ENCODE measurements at regions not wholly inside any gene's neighbourhood (a gene's known extent, or its start where the extent isn't known, plus 50 kb on each side); places are given as distances from the start of the nearest gene placed in this dataset.

DNA sequence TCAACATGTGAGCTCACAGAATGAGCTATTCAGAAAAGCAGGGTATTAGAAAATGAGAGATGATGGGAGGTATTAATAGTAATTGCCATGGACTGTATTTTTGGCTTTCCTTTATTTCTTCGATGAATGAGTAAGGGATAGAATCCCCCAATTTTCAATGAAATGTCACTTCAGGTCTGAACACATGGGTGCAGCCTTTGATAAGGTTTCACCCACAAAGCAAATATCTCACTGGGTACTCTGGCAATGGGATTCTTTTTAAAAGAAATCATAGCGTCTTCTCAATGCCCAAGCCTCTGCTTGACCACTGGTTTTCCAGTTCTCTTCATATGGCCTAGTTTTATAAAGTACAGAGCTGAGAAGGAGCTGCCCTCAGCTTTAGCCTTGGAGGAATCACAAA, 610.5 kb upstream of the FANCL start:
- TF ChIP-seq, protein P1, sequence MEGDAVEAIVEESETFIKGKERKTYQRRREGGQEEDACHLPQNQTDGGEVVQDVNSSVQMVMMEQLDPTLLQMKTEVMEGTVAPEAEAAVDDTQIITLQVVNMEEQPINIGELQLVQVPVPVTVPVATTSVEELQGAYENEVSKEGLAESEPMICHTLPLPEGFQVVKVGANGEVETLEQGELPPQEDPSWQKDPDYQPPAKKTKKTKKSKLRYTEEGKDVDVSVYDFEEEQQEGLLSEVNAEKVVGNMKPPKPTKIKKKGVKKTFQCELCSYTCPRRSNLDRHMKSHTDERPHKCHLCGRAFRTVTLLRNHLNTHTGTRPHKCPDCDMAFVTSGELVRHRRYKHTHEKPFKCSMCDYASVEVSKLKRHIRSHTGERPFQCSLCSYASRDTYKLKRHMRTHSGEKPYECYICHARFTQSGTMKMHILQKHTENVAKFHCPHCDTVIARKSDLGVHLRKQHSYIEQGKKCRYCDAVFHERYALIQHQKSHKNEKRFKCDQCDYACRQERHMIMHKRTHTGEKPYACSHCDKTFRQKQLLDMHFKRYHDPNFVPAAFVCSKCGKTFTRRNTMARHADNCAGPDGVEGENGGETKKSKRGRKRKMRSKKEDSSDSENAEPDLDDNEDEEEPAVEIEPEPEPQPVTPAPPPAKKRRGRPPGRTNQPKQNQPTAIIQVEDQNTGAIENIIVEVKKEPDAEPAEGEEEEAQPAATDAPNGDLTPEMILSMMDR (conservative IDR thresholded peaks at IDR 0.05; ENCODE audit: control insufficient read depth, insufficient read depth, low read depth, low read length): no peak
- H3K4me3 ChIP-seq (ENCODE audit: control insufficient read depth, low read depth, low read length): no peak overlapping the region
- DNase-seq (ENCODE audit: low read depth): no peak

DNA sequence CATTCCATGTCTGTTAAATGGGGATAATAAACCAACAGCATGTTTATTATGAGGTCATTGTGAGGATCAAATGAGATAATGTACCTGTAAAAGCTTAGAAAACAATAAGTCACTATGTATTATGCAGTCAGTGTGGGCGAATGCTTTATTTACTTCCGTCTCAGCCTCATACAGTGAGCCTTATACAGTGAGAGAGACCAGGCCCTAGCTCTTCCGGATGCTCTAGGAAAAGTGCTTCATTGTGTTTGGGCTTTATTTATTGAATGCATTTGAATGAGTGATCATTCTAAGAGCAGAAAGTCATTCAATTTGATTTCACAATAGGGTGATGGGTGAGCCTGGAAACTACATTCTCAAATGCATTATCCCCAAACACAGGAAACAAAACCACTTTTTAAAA, 603.9 kb upstream of the FANCL start:
- DNase-seq (ENCODE audit: low read depth): no peak
- TF ChIP-seq, protein P1 (conservative IDR thresholded peaks at IDR 0.05; ENCODE audit: control insufficient read depth, insufficient read depth, low read depth, low read length): no peak

DNA sequence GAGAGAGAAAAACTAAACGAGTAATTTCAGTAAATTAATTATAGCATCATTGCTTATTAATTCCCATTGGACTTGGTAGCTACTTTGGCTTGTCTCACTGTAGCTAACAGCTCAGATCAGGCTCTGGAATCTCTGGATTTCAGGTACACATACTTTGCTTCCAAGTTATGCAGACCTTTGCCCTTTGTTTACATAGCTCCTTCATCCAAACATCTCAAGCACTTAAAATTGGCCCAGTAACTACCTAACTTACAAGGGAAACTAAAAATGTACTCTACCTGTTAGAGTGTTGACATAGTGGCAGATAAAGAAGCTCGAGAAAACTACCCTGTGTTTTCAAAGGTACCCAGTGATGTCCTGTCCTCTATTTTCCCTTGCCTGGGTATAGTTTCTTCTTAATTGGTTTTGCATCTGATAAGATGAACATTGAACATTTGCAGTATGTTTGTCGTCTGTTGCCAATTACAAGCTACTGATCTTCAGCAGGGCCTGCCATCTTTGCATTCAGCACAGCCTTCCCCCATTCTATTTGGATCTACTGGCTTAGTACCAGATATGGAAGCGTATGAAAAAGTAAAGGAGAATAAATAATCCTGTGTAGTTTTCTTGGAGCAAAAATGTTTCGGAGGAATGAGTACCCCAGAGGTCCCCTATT, 601.5 kb upstream of the FANCL start:
- TF ChIP-seq, protein P1 (conservative IDR thresholded peaks at IDR 0.05; ENCODE audit: control insufficient read depth, insufficient read depth, low read depth, low read length): no peak
- DNase-seq (ENCODE audit: low read depth): no peak
- no peak overlapping the region for H3K4me3 ChIP-seq (ENCODE audit: control insufficient read depth, low read depth, low read length)

More for the DNA sequence above, 603.9 kb upstream of the FANCL start:
- H3K4me3 ChIP-seq (ENCODE audit: control insufficient read depth, low read depth, low read length): no peak overlapping the region

DNA sequence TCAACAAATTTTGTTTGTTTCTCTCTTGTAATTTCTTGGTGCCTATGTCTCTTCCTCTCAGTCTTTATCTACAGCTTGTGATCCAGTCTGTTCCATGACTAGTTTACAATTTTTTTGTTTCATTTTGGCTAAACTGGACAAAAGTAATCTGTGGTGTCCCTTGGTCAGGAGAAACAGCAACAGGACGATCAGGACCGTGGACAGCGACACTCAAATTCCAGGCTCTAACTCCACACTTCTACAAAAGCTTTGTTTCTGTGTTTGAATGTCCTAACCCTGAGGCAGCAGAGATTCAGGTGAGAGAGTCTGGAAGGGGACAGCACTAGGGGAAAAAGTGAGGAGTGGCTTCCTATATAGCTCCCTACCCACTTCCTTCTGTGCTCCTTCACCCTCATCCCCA, 593.3 kb upstream of the FANCL start:
- TF ChIP-seq, protein P1 (conservative IDR thresholded peaks at IDR 0.05; ENCODE audit: control insufficient read depth, insufficient read depth, low read depth, low read length): no peak
- peak; percentile 15 for DNase-seq (ENCODE audit: low read depth)

DNA sequence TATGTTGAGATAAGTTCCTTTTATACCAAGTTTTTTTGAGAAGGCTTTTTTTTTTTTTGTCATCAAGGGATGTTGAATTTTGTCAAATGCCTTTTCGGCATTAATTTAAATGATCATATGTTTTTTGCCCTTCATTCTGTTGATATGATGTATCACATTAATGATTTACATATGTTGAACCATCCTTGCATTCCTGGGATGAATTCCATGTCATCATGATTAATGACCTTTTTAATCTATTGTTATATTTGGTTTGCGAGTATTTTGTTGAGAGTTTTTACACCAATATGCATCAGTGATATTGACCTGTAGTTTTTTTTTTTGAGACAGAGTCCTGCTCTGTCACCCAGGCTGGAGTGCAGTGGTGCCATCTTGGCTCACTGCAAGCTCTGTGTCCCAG, 585.7 kb upstream of the FANCL start:
- TF ChIP-seq, protein P1 (conservative IDR thresholded peaks at IDR 0.05; ENCODE audit: control insufficient read depth, insufficient read depth, low read depth, low read length): no peak
- DNase-seq (ENCODE audit: low read depth): no peak
- no peak overlapping the region for H3K4me3 ChIP-seq (ENCODE audit: control insufficient read depth, low read depth, low read length)

More for the DNA sequence above, 593.3 kb upstream of the FANCL start:
- no peak overlapping the region for H3K4me3 ChIP-seq (ENCODE audit: control insufficient read depth, low read depth, low read length)

DNA sequence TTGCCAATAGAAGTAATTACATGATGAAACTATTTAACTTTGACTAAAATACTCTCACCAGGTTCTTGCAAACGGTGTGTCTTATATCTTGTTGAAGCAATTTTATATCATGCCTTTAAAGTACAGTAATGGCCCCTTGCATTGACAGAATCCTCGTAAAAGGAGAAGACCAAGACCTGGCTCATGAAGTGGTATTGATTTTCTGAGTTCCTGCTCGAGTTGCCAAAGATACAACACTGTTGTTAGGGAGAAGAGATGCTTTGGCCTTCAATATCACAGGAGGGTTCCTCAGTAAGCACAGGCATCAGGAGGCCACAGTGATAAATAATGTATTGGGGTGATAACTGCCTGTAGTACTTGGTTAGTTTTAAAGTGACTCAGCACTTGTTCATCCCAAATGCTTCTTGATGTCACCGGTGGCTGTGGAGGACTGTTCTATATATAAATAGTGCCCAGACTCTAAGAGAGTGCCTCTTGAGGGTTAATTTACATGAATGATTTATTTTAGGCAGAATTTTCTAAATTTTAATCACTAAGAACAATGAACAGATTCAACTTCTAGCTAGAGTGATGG, 571.7 kb upstream of the FANCL start:
- DNase-seq (ENCODE audit: low read depth): no peak
- TF ChIP-seq, protein P1 (conservative IDR thresholded peaks at IDR 0.05; ENCODE audit: control insufficient read depth, insufficient read depth, low read depth, low read length): no peak
- H3K4me3 ChIP-seq (ENCODE audit: control insufficient read depth, low read depth, low read length): no peak overlapping the region
